Activated T-cell treated with anti-CD3 and anti-CD28 coated beads, Interleukin-2, amount 50 U/mL, for 4 hours (primary cell): ENCODE measurements at regions not wholly inside any gene's neighbourhood (a gene's known extent, or its start where the extent isn't known, plus 50 kb on each side); places are given as distances from the start of the nearest gene placed in this dataset.
"Not testable (repeated sequence)": the region's sequence is repeated elsewhere in the genome, so short reads cannot be mapped to it uniquely, and the experiment has no call there.

Source experiments
- ATAC-seq, 2 donors: fragments of 200-7000 bp; cut with Tn5 transposase; one replicate each; pipeline ENCODE4 v1.10.0; 2021
- DNase-seq: peaks from one replicate; pipeline ENCODE4 v3.0.0-alpha.2; 2020
- H3K27me3 Mint-ChIP-seq: one replicate; pipeline ENCODE4 v1.8.0; 2021; ENCODE audit warnings: low read depth, mixed read lengths
- H3K36me3 Mint-ChIP-seq: one replicate; pipeline ENCODE4 v1.8.0; 2022; ENCODE audit warnings: mixed read lengths; ENCODE audit not compliant: insufficient read depth
- H3K4me1 Mint-ChIP-seq: one replicate; pipeline ENCODE4 v1.8.0; 2021; ENCODE audit warnings: low read depth, mixed read lengths
- H3K4me3 Mint-ChIP-seq: one replicate; pipeline ENCODE4 v1.8.0; 2021; ENCODE audit warnings: mild to moderate bottlenecking, moderate library complexity, mixed read lengths
- H3K9me3 Mint-ChIP-seq: one replicate; pipeline ENCODE4 v1.8.0; 2021; ENCODE audit warnings: mixed read lengths

DNA sequence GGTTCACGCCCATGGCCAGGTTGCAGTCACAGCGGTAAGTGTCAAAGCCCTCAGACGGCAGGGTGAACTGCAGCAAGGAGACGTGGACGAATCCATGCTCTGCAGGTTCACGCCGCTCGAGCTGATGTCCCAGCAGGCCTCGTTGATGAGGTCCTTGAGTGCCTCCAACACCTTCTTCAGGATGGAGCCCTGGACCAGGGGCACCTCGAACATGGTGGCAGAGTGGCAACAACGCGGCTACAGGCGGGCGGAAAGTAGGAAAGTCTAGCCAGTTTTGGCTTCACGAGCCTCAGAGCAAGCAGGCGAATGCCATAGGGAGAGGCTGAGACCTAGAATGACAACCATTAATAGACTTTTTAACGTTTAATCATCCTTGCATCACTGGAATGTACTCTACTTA lies 485.9 kb downstream of the ZNF674 start:
- H3K36me3 Mint-ChIP-seq = no peaks in the 10 kb centered on the region
- no peak for ATAC-seq
- peaks cover 1% of the 10 kb centered on the region for H3K27me3 Mint-ChIP-seq
- no peak for DNase-seq
- no peak overlapping the region for H3K4me3 Mint-ChIP-seq
- no peaks in the 10 kb centered on the region for H3K9me3 Mint-ChIP-seq
- H3K4me1 Mint-ChIP-seq = no peaks in the 10 kb centered on the region

DNA sequence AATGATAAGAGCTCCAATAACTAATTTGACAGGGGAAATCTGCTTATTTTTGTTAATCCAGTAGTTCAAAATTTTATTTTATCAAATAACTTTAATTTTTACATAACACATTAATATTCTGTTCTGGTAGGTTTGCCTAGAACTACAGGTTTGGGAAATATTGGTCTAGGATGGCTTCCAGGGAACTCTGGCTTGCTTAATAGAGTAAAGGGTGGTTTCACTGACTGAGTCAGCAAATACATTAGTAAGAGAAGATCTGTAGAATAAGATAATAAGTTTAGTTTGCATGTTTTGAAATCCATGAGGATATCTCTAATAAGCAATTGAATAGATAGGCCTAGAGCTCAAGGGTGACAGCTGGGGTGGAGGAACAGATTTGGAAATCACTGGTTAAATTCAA lies 500.7 kb downstream of the ZNF674 start:
- no peak for ATAC-seq
- no peak overlapping the region for H3K4me3 Mint-ChIP-seq
- H3K9me3 Mint-ChIP-seq = peaks cover 19% of the 10 kb centered on the region
- H3K27me3 Mint-ChIP-seq = no peaks in the 10 kb centered on the region
- H3K36me3 Mint-ChIP-seq = no peaks in the 10 kb centered on the region
- H3K4me1 Mint-ChIP-seq = no peaks in the 10 kb centered on the region
- DNase-seq = no peak

DNA sequence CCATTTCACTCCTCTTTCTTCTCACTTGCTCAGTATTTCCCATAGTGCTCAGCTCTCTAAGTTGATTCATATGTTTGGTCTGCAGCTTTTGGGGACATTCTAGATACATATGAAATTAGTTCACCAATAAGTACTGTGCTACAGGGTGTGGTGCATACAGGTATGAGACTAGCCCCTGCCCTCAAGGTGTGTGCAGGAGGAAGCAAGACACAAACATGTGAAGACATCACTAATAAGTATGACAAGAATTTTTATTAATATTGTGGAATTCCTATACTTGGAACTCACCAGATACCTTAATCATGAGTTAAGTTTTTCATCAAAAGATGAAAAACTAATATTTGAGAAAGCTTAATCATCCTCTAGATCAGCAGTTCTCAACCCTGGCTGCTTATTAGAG lies 505.2 kb downstream of the ZNF674 start:
- DNase-seq (no peak), ATAC-seq (no peak)
- Mint-ChIP-seq H3K4me1 (no peaks in the 10 kb centered on the region), H3K4me3 (no peak overlapping the region), H3K36me3 (no peaks in the 10 kb centered on the region), H3K9me3 (peaks cover 6% of the 10 kb centered on the region), H3K27me3 (no peaks in the 10 kb centered on the region)

DNA sequence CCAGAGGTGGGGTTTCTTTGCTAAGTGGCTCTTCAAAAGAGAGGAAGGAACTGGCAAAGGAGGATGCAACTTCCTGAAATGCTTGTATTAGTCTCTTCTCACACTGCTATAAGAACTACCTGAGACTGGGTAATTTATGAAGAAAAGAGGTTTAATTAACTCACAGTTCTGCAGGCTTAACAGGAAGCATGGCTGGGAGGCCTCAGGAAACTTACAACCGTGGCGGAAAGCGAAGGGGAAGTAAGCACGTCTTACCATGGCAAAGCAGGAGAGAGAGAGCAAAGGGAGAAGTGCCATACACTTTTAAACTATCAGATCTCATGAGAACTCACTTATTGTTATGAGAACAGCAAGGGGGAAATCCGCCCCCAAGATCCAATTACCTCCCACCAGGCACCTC lies 505.7 kb downstream of the ZNF674 start:
- H3K4me3 Mint-ChIP-seq = no peak overlapping the region
- DNase-seq = no peak
- no peaks in the 10 kb centered on the region for H3K27me3 Mint-ChIP-seq
- H3K9me3 Mint-ChIP-seq = peaks cover 6% of the 10 kb centered on the region
- H3K4me1 Mint-ChIP-seq = no peaks in the 10 kb centered on the region
- no peak for ATAC-seq
- no peaks in the 10 kb centered on the region for H3K36me3 Mint-ChIP-seq

DNA sequence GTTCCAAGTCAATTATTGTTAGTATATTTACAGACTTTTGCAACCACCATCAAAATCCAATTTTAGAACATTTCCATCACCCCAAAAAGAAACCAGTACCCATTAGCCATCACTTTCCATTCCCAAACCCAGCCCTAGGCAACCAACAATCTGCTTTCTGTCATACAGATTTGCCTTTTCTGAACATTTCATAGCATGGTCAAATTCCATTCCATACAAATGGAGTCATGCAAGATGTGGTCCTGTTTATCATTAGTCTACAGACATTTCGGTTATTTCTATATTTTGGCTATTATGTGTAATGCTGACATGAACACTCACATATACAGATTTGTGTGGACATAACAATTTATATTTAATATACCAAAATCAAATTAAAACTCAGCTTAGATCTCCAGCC lies 508.7 kb downstream of the ZNF674 start:
- DNase-seq = no peak
- no peaks in the 10 kb centered on the region for H3K27me3 Mint-ChIP-seq
- H3K4me1 Mint-ChIP-seq = no peaks in the 10 kb centered on the region
- H3K4me3 Mint-ChIP-seq = no peak overlapping the region
- ATAC-seq = no peak
- H3K9me3 Mint-ChIP-seq = peaks cover 3% of the 10 kb centered on the region
- no peaks in the 10 kb centered on the region for H3K36me3 Mint-ChIP-seq

DNA sequence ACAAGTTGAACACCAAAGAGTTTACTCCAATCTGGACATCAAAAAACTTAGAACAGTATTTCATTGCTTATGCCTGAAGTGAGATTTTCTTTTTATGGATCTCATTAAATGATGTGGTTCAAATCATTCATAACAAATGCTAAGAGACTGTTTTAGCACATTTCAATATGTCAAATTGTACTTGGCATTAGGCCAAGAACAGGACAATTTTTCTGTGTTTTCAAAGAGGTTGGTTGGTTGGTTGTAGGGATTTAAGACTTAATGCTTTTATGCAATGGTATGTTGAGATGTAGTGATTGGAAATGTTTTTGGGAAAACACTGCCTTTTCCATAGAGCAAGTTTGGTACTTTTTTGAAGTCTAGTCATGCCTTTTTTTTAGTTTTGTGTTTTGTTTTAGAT lies 510.4 kb downstream of the ZNF674 start:
- Mint-ChIP-seq H3K4me3 (no peak overlapping the region), H3K9me3 (no peaks in the 10 kb centered on the region), H3K4me1 (no peaks in the 10 kb centered on the region), H3K27me3 (no peaks in the 10 kb centered on the region), H3K36me3 (no peaks in the 10 kb centered on the region)
- ATAC-seq (no peak), DNase-seq (no peak)

DNA sequence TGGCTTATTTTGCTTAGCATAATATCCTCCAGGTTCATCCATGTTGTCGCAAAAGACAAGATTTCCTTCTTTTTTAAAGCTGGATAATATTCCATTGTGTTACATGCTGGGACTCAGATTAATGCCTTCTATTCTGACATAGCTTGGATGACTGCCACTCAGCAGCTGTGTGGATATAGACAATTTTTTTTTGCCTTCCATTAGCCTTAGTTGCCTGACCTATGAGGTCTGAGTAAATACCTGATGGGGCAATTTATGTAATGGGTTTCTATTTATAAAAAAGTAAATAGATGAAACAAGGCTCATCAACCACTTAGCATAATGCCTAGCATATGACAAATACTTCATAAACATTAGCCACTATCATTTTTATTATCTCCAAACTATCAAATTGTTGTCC lies 515.4 kb downstream of the ZNF674 start:
- no peak for DNase-seq
- H3K27me3 Mint-ChIP-seq = no peaks in the 10 kb centered on the region
- no peaks in the 10 kb centered on the region for H3K9me3 Mint-ChIP-seq
- no peaks in the 10 kb centered on the region for H3K36me3 Mint-ChIP-seq
- no peaks in the 10 kb centered on the region for H3K4me1 Mint-ChIP-seq
- H3K4me3 Mint-ChIP-seq = no peak overlapping the region
- no peak for ATAC-seq

DNA sequence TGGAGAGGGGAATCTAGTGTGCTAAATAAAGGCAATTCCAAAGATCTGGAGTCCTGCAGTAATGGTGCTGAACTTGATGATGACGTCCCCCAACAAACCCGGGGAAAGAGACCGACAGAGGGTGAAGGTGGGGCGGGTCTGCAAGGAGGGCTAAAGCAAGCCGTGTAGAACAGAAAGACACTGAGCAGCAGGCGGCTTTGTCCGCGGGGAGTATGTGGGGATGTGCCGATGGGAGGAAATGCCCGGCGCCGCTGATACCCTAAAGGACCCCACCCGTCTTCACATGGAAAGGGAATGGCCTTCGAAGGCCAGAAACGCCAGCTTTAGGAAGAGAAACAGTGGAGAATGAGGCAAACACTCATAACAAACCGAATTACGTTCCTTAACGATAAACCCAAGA lies 528.9 kb downstream of the ZNF674 start:
- Mint-ChIP-seq H3K27me3 (no peaks in the 10 kb centered on the region), H3K4me1 (no peaks in the 10 kb centered on the region), H3K9me3 (no peaks in the 10 kb centered on the region), H3K4me3 (no peak overlapping the region), H3K36me3 (no peaks in the 10 kb centered on the region)
- ATAC-seq = no peak
- DNase-seq = no peak

DNA sequence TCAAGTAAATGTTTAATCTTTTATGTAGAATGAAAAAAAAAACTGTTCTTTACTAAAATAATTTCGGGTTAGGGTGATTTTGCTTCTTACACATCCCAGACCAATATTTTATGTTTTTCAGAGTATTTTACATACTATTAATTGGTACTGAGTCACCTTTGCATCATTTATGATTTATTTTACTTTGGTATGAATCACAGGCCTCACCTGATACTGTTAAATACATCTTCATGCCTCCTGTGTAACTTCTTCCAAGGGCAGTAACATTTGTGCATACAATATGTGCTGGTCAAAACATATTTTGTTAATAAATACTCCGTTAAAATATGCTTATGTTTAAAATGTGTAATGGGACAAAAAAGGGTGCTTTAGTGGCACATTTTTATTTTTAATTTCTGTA lies 529.6 kb downstream of the ZNF674 start:
- H3K4me3 Mint-ChIP-seq = no peak overlapping the region
- no peaks in the 10 kb centered on the region for H3K9me3 Mint-ChIP-seq
- DNase-seq = no peak
- no peaks in the 10 kb centered on the region for H3K27me3 Mint-ChIP-seq
- ATAC-seq = no peak
- H3K4me1 Mint-ChIP-seq = no peaks in the 10 kb centered on the region
- no peaks in the 10 kb centered on the region for H3K36me3 Mint-ChIP-seq

DNA sequence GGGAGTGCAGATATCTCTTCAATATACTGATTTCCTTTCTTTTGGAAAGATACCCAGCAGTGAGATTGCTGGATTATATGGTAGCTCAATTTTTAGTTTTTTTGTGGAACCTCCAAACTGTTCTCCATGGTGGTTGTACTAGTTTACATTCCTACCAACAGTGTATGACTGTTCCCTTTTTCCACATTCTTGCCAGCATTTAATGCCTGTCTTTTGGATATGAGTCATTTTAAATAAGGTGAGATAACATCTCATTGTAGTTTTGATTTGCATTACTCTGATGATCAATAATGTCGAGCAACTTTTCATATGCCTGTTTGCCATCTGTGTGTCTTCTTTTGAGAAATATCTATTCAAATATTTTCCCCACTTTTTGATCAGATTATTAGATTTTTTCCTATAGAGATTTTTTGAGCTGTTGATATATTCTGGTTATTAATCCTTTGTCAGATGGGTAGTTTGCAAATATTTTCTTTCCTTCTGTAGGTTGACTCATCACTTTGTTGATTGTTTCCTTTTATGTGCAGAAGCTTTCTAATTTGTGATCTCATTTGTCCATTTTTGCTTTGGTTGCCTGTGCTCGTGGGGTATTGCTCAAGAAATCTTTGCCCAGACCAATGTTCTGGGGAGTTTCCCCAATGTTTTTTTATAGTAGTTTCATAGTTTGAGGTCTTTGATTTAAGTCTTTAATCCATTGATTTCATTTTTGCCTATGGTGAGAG lies 552.7 kb downstream of the ZNF674 start:
- ATAC-seq (no peak), DNase-seq (no peak)
- peaks cover 2% of the 10 kb centered on the region for H3K27me3 Mint-ChIP-seq
- no peaks in the 10 kb centered on the region for H3K36me3 Mint-ChIP-seq
- no peaks in the 10 kb centered on the region for H3K4me1 Mint-ChIP-seq
- no peak overlapping the region for H3K4me3 Mint-ChIP-seq
- H3K9me3 Mint-ChIP-seq = peaks cover 10% of the 10 kb centered on the region

DNA sequence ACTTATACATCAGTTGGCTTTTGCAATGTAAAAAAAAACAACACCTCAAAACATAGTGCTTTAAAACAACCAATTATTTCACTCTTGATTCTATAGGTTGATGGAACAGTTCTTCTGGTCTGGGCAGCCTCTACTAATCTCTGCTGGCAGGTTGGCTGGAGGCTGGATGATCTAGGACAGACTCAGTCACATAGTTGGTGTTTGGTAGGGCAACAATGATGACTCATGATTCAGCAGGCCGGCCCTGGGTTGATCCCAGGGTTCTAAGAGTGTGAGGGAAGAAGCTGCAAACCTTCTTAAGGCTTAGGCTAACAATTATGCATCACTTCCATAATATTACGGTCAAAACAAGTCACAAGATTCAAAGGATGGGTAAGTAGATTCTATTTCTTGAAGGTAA lies 558.2 kb downstream of the ZNF674 start:
- DNase-seq = no peak
- H3K4me1 Mint-ChIP-seq = no peaks in the 10 kb centered on the region
- no peak for ATAC-seq
- no peaks in the 10 kb centered on the region for H3K27me3 Mint-ChIP-seq
- no peaks in the 10 kb centered on the region for H3K36me3 Mint-ChIP-seq
- H3K9me3 Mint-ChIP-seq = peaks cover 4% of the 10 kb centered on the region
- H3K4me3 Mint-ChIP-seq = no peak overlapping the region

DNA sequence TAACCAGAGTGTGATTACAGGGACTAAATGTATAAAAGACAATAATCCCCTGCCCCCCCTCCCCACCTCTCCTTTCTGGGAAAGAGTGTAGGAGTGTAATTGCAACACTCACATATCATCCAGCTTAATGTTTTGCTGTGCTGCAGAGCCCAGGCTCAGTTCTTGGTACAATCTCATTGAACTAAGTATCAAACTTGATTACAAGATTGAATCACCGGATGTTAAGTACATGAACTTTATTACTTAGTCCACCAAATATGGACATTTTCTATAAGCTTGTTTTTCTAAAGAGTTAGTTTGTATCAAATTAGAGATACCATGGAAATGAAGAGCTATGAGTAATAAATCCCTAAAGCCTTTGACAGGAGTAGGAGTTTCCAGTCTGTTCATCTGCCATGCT lies 559.1 kb downstream of the ZNF674 start:
- Mint-ChIP-seq H3K4me3 (no peak overlapping the region), H3K4me1 (no peaks in the 10 kb centered on the region), H3K9me3 (peaks cover 7% of the 10 kb centered on the region), H3K27me3 (no peaks in the 10 kb centered on the region), H3K36me3 (no peaks in the 10 kb centered on the region)
- DNase-seq (no peak), ATAC-seq (no peak)

DNA sequence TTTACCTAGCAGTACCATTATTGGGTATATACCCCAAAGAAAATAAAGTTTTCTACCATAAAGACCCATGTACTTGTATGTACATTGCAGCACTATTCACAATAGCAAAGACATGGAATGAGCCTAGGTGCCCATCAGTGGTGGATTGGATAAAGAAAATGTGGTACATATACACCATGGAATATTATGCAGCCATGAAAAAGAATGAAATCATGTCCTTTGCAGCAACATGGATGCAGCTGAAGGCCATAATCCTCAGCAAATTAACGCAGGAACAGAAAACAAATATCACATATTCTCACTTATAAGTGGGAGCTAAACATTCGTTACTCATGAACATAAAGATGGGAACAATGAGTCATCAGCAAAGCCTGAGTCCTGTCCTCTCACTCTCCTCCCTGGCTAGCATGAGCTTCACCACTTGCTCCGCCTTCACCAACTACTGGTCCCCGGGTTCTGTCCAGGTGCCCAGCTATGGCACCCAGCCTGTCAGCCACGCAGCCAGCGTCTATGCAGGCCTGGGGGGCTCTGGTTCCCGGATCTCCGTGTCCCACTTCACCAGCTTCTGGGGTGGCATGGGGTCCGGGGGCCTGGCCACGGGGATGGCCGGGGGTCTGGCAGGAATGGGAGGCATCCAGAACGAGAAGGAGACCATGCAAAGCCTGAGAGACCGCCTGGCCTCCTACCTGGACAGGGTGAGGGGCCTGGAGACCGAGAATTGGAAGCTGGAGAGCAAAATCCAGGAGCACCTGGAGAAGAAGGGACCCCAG lies 562.1 kb downstream of the ZNF674 start:
- H3K27me3 Mint-ChIP-seq, ATAC-seq, H3K9me3 Mint-ChIP-seq, H3K36me3 Mint-ChIP-seq, H3K4me1 Mint-ChIP-seq, DNase-seq, H3K4me3 Mint-ChIP-seq: not testable (repeated sequence)

DNA sequence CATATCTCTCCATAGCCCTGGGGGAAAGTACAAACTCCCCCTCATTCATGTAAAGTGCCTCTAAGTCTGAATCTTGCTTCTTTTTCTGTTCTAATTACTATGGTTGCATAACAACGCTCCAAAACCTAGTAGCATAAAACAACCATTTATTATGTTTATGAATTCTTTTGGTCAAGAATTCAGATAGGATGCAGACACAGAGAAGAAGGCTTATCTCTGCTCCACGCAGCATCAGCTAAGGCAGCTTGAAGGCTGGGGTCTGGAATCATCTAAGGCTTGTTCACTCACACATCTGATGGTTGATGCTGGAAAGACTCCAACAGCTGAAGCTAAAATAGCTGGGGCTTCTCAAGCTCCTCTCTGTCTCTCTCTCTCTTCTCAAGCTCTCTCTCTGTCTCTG lies 564.5 kb downstream of the ZNF674 start:
- Mint-ChIP-seq H3K9me3 (peaks cover 7% of the 10 kb centered on the region), H3K4me3 (no peak overlapping the region), H3K27me3 (peaks cover 1% of the 10 kb centered on the region), H3K4me1 (no peaks in the 10 kb centered on the region), H3K36me3 (no peaks in the 10 kb centered on the region)
- DNase-seq (no peak), ATAC-seq (no peak)

DNA sequence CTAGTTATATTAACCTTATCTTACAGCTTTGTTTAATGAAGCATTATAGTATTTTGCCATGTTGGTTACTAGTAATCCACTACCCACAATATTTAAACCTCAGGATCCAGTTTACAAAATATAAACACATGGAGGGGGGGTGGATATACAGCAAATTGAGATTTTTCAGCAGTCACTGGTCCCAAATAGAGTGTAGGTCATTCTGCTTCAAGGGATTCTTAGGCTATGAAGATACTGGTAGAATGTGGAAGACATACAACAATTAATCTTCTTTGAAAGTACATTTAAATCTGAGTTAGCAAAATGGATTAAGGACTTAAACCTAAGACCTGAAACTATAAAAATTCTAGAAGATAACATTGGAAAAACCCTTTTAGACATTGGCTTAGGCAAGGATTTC lies 569.6 kb downstream of the ZNF674 start:
- DNase-seq (no peak), ATAC-seq (no peak)
- H3K36me3 Mint-ChIP-seq = no peaks in the 10 kb centered on the region
- H3K4me1 Mint-ChIP-seq = no peaks in the 10 kb centered on the region
- no peak overlapping the region for H3K4me3 Mint-ChIP-seq
- no peaks in the 10 kb centered on the region for H3K9me3 Mint-ChIP-seq
- H3K27me3 Mint-ChIP-seq = peaks cover 1% of the 10 kb centered on the region
